ENCODE measurements at regions not wholly inside any gene's neighbourhood (a gene's known extent, or its start where the extent isn't known, plus 50 kb on each side); places are given as distances from the start of the nearest gene placed in this dataset.
A peak's percentile ranks its signal among the peaks of the same experiment; 100 is the strongest.

DNA sequence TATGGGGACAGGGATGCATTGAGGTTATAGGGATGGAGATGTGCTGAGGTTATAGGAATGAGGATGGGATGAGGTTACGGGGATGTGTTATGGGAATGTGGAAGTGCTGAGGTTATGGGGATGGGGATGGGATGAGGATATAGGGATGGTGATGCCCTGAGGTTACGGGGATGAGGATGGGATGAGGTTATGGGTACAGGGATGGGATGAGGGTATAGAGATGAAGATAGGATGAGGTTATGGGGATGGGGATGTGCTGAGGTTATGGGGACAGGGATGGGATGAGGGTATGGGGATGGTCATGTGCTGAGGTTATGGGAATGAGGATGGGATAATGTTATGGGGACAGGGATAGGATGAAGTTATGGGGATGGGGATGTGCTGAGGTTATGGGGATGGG lies 542.8 kb downstream of the CDH26 start:
- Histone ChIP-seq H3K9me3 (ENCODE audit: control insufficient read depth, insufficient read depth, low read depth, low read length) (no peaks in the 10 kb centered on the region), H3K4me1 (ENCODE audit: control insufficient read depth, insufficient read depth, low read length) (no peaks in the 10 kb centered on the region), H3K36me3 (ENCODE audit: control insufficient read depth in 2 of 2, insufficient read depth in 1 of 2, low read length in 2 of 2) (no peaks in the 10 kb centered on the region), H3K27ac (ENCODE audit: extremely low read depth, low read depth, low read length) (no peak overlapping the region), H3K4me3 (ENCODE audit: low read depth, low read length) (no peak overlapping the region)
- CTCF ChIA-PET = no interaction called here
- TF ChIP-seq, protein P1, sequence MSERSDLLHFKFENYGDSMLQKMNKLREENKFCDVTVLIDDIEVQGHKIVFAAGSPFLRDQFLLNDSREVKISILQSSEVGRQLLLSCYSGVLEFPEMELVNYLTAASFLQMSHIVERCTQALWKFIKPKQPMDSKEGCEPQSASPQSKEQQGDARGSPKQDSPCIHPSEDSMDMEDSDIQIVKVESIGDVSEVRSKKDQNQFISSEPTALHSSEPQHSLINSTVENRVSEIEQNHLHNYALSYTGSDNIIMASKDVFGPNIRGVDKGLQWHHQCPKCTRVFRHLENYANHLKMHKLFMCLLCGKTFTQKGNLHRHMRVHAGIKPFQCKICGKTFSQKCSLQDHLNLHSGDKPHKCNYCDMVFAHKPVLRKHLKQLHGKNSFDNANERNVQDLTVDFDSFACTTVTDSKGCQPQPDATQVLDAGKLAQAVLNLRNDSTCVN (tag by site-specific recombination; optimal IDR thresholded peaks at IDR 0.05) = peak; percentile 11
- no peak for TF ChIP-seq BCL11A (tag by site-specific recombination; IDR thresholded peaks at IDR 0.05; ENCODE audit: low read depth)
- POLR2A ChIA-PET = no interaction called here

DNA sequence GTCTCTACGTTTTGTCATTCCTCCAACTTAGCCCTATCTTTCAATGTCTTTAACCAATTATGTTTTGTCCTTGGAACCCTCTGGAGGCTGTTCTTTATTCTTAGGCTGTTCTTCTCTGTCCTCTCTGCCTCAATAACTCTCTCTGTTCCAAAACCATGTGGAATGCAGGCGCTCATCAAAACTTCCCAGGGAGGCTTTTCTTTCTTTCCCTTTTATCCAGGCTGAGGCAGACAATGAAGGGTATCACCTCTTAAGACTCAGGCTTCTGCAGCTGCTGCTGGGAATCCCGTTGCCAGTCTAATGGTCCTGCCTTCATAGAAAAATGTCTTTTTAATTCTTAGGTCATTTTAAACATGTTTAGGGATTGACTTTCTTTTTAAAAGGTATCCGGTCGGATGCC lies 544.7 kb downstream of the CDH26 start:
- H3K4me1 ChIP-seq (ENCODE audit: control insufficient read depth, insufficient read depth, low read length) = no peaks in the 10 kb centered on the region
- CTCF ChIA-PET = no interaction called here
- no peaks in the 10 kb centered on the region for H3K36me3 ChIP-seq (ENCODE audit: control insufficient read depth in 2 of 2, insufficient read depth in 1 of 2, low read length in 2 of 2)
- TF ChIP-seq, protein P2, sequence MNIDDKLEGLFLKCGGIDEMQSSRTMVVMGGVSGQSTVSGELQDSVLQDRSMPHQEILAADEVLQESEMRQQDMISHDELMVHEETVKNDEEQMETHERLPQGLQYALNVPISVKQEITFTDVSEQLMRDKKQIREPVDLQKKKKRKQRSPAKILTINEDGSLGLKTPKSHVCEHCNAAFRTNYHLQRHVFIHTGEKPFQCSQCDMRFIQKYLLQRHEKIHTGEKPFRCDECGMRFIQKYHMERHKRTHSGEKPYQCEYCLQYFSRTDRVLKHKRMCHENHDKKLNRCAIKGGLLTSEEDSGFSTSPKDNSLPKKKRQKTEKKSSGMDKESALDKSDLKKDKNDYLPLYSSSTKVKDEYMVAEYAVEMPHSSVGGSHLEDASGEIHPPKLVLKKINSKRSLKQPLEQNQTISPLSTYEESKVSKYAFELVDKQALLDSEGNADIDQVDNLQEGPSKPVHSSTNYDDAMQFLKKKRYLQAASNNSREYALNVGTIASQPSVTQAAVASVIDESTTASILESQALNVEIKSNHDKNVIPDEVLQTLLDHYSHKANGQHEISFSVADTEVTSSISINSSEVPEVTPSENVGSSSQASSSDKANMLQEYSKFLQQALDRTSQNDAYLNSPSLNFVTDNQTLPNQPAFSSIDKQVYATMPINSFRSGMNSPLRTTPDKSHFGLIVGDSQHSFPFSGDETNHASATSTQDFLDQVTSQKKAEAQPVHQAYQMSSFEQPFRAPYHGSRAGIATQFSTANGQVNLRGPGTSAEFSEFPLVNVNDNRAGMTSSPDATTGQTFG (tag by site-specific recombination; IDR thresholded peaks at IDR 0.05; ENCODE audit: borderline replicate concordance) = no peak
- no peak for TF ChIP-seq ZNF324 (tag by site-specific recombination; IDR thresholded peaks at IDR 0.05)
- no peak for TF ChIP-seq ZNF561 (tag by site-specific recombination; IDR thresholded peaks at IDR 0.05; ENCODE audit: borderline replicate concordance)
- H3K4me3 ChIP-seq (ENCODE audit: low read depth, low read length) = no peak overlapping the region
- no peak overlapping the region for H3K27ac ChIP-seq (ENCODE audit: extremely low read depth, low read depth, low read length)
- no peaks in the 10 kb centered on the region for H3K9me3 ChIP-seq (ENCODE audit: control insufficient read depth, insufficient read depth, low read depth, low read length)
- POLR2A ChIA-PET = no interaction called here

DNA sequence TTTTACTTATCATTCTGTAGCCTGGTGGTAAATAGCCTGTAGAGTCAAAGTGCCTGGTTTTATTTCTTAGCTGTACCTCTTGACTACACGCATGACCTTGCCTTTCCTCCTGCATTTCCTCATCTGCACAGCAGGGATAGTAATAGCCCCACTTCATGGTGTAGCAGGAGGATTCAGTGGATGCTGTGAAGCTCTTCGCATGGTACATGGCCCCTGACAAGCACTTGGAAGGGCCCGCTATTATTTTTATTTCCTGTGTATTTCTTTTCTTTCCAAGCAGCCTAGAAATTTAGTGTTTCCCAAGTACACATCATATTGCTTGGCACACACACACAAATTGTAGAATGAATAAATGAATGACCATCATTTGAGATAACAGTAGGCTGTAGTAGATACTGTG lies 547.2 kb downstream of the CDH26 start:
- H3K27ac ChIP-seq (ENCODE audit: extremely low read depth, low read depth, low read length) = no peak overlapping the region
- no peaks in the 10 kb centered on the region for H3K4me1 ChIP-seq (ENCODE audit: control insufficient read depth, insufficient read depth, low read length)
- no peaks in the 10 kb centered on the region for H3K36me3 ChIP-seq (ENCODE audit: control insufficient read depth in 2 of 2, insufficient read depth in 1 of 2, low read length in 2 of 2)
- no peaks in the 10 kb centered on the region for H3K9me3 ChIP-seq (ENCODE audit: control insufficient read depth, insufficient read depth, low read depth, low read length)
- ChIA-PET CTCF (no interaction called here), POLR2A (interaction anchor here (0.6 kb wide), 1 partner anchor 84 kb away, joined by 4 read pairs; no protein-coding TSS in a partner anchor)
- no peak overlapping the region for H3K4me3 ChIP-seq (ENCODE audit: low read depth, low read length)
- TF ChIP-seq ZNF16 (tag by site-specific recombination; IDR thresholded peaks at IDR 0.05; ENCODE audit: low read depth) (no peak), KLF10 (tag by site-specific recombination; IDR thresholded peaks at IDR 0.05) (no peak), ZNF830 (tag by site-specific recombination; IDR thresholded peaks at IDR 0.05; ENCODE audit: low read depth) (no peak), ZNF571 (tag by site-specific recombination; IDR thresholded peaks at IDR 0.05) (no peak), KLF8 (tag by site-specific recombination; IDR thresholded peaks at IDR 0.05) (no peak), MEIS1 (CRISPR knock-in tag; IDR thresholded peaks at IDR 0.05; ENCODE audit: borderline replicate concordance) (no peak), SCRT2 (tag by site-specific recombination; IDR thresholded peaks at IDR 0.05) (no peak), ZNF529 (tag by site-specific recombination; IDR thresholded peaks at IDR 0.05; ENCODE audit: insufficient replicate concordance) (no peak), ZNF354C (tag by site-specific recombination; IDR thresholded peaks at IDR 0.05; ENCODE audit: borderline replicate concordance, low read depth) (no peak), ZBTB17 (tag by site-specific recombination; IDR thresholded peaks at IDR 0.05) (no peak), BCL11A (tag by site-specific recombination; IDR thresholded peaks at IDR 0.05; ENCODE audit: low read depth) (no peak), ZNF350 (tag by site-specific recombination; IDR thresholded peaks at IDR 0.05) (no peak), ZNF792 (tag by site-specific recombination; IDR thresholded peaks at IDR 0.05) (no peak), ZNF391 (tag by site-specific recombination; IDR thresholded peaks at IDR 0.05; ENCODE audit: borderline replicate concordance, low read depth) (no peak), ZNF274 (IDR thresholded peaks at IDR 0.05; ENCODE audit: low read length) (no peak), ZNF274 (tag by site-specific recombination; IDR thresholded peaks at IDR 0.05; ENCODE audit: borderline replicate concordance) (no peak)
- TF ChIP-seq, protein P3, sequence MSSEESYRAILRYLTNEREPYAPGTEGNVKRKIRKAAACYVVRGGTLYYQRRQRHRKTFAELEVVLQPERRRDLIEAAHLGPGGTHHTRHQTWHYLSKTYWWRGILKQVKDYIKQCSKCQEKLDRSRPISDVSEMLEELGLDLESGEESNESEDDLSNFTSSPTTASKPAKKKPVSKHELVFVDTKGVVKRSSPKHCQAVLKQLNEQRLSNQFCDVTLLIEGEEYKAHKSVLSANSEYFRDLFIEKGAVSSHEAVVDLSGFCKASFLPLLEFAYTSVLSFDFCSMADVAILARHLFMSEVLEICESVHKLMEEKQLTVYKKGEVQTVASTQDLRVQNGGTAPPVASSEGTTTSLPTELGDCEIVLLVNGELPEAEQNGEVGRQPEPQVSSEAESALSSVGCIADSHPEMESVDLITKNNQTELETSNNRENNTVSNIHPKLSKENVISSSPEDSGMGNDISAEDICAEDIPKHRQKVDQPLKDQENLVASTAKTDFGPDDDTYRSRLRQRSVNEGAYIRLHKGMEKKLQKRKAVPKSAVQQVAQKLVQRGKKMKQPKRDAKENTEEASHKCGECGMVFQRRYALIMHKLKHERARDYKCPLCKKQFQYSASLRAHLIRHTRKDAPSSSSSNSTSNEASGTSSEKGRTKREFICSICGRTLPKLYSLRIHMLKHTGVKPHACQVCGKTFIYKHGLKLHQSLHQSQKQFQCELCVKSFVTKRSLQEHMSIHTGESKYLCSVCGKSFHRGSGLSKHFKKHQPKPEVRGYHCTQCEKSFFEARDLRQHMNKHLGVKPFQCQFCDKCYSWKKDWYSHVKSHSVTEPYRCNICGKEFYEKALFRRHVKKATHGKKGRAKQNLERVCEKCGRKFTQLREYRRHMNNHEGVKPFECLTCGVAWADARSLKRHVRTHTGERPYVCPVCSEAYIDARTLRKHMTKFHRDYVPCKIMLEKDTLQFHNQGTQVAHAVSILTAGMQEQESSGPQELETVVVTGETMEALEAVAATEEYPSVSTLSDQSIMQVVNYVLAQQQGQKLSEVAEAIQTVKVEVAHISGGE (tag by site-specific recombination; conservative IDR thresholded peaks at IDR 0.05; ENCODE audit: low read depth) = no peak
- TF ChIP-seq, protein P4, sequence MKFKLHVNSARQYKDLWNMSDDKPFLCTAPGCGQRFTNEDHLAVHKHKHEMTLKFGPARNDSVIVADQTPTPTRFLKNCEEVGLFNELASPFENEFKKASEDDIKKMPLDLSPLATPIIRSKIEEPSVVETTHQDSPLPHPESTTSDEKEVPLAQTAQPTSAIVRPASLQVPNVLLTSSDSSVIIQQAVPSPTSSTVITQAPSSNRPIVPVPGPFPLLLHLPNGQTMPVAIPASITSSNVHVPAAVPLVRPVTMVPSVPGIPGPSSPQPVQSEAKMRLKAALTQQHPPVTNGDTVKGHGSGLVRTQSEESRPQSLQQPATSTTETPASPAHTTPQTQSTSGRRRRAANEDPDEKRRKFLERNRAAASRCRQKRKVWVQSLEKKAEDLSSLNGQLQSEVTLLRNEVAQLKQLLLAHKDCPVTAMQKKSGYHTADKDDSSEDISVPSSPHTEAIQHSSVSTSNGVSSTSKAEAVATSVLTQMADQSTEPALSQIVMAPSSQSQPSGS (tag by site-specific recombination; IDR thresholded peaks at IDR 0.05; ENCODE audit: low read depth) = no peak
- TF ChIP-seq, protein P1 (tag by site-specific recombination; optimal IDR thresholded peaks at IDR 0.05) = no peak

Data from HEK293 (cell line).